GM23338 (cell line): ENCODE measurements at regions not wholly inside any gene's neighbourhood (a gene's known extent, or its start where the extent isn't known, plus 50 kb on each side); places are given as distances from the start of the nearest gene placed in this dataset.
A peak's percentile ranks its signal among the peaks of the same experiment; 100 is the strongest.

ENCODE experiments used
- ATAC-seq: fragments of 200-7000 bp; cut with Tn5 transposase; 3 replicates; pipeline ENCODE4 v1.9.1; 2020
- DNase-seq: peaks from one replicate; pipeline ENCODE4 v3.0.0-alpha.2; 2015; ENCODE audit warnings: low spot score
- H2AFZ ChIP-seq: fragments of 200-600 bp; sonication (generic); 2 replicates; pipeline ENCODE4 v1.8.0; 2016; ENCODE audit warnings: antibody characterized with exemption, mild to moderate bottlenecking, moderate library complexity
- H3F3A ChIP-seq: fragments of 200-600 bp; sonication (generic); replicated peaks from 2 replicates; pipeline ENCODE4 v1.8.0; 2017; ENCODE audit warnings: antibody characterized with exemption, mixed run types, low read depth
- H3K27ac ChIP-seq: fragments of 200-600 bp; sonication (generic); 2 replicates; pipeline ENCODE4 v1.6.1; 2016; ENCODE audit warnings: low read depth
- H3K27me3 ChIP-seq: fragments of 200-600 bp; sonication (generic); 2 replicates; pipeline ENCODE4 v1.8.0; 2016; ENCODE audit warnings: mild to moderate bottlenecking, mixed run types, moderate library complexity; ENCODE audit not compliant: insufficient read depth
- H3K36me3 ChIP-seq: fragments of 200-600 bp; sonication (generic); 2 replicates; pipeline ENCODE4 v1.8.0; 2016; ENCODE audit warnings: mild to moderate bottlenecking; ENCODE audit not compliant: insufficient read depth
- H3K4me1 ChIP-seq: fragments of 200-600 bp; sonication (generic); 2 replicates; pipeline ENCODE4 v1.8.0; 2016; ENCODE audit warnings: mild to moderate bottlenecking, moderate library complexity; ENCODE audit not compliant: insufficient read depth
- H3K4me2 ChIP-seq: fragments of 200-600 bp; sonication (generic); 2 replicates; pipeline ENCODE4 v1.7.1; 2017; ENCODE audit warnings: mixed run types
- H3K4me3 ChIP-seq: fragments of 200-600 bp; sonication (generic); 2 replicates; pipeline ENCODE4 v1.6.1; 2016; ENCODE audit warnings: mixed run types
- H3K79me2 ChIP-seq: fragments of 200-600 bp; sonication (generic); replicated peaks from 2 replicates; pipeline ENCODE4 v1.8.0; 2017; ENCODE audit warnings: mild to moderate bottlenecking; ENCODE audit not compliant: insufficient read depth
- H3K9me2 ChIP-seq: fragments of 200-600 bp; sonication (generic); 2 replicates; pipeline ENCODE4 v1.8.0; 2017; ENCODE audit not compliant: insufficient read depth
- H4K20me1 ChIP-seq: fragments of 200-600 bp; sonication (generic); replicated peaks from 2 replicates; pipeline ENCODE4 v1.8.0; 2017; ENCODE audit warnings: mild to moderate bottlenecking; ENCODE audit not compliant: insufficient read depth
- H3K27ac Mint-ChIP-seq: 2 replicates; pipeline ENCODE4 v1.8.0; 2020; ENCODE audit warnings: inconsistent platforms, mild to moderate bottlenecking, moderate library complexity, mixed read lengths
- H3K27me3 Mint-ChIP-seq: 3 replicates; pipeline ENCODE4 v1.8.0; 2022; ENCODE audit warnings: low read depth, mild to moderate bottlenecking, moderate library complexity, mixed read lengths, inconsistent platforms; ENCODE audit not compliant: insufficient read depth, poor library complexity
- H3K36me3 Mint-ChIP-seq: 3 replicates; pipeline ENCODE4 v1.8.0; 2021; ENCODE audit warnings: low read depth, mild to moderate bottlenecking, inconsistent platforms, moderate library complexity, mixed read lengths
- H3K4me1 Mint-ChIP-seq: 3 replicates; pipeline ENCODE4 v1.8.0; 2020; ENCODE audit warnings: mild to moderate bottlenecking, inconsistent platforms, mixed read lengths
- H3K4me3 Mint-ChIP-seq: 3 replicates; pipeline ENCODE4 v1.8.0; 2021; ENCODE audit warnings: moderate library complexity, mild to moderate bottlenecking, inconsistent platforms, mixed read lengths
- H3K9me3 Mint-ChIP-seq: 3 replicates; pipeline ENCODE4 v1.8.0; 2020; ENCODE audit warnings: moderate library complexity, mild to moderate bottlenecking, inconsistent platforms, mixed read lengths
- CREB1 ChIP-seq: fragments of 250-450 bp; sonication (Bioruptor Pico); IDR thresholded peaks from 2 replicates; pipeline ENCODE4 v1.5.0; 2020; ENCODE audit warnings: low read depth, mild to moderate bottlenecking, moderate library complexity
- CTCF ChIP-seq, 2 experiments: fragments of 200-600 bp in 1 of 2; sonication (generic) in 1 of 2; conservative IDR thresholded peaks; 2 replicates each; pipeline versions ENCODE4 v1.5.1 to v1.6.1; 2016 to 2017; ENCODE audit warnings: antibody characterized with exemption in 2 of 2, low read depth in 2 of 2, mild to moderate bottlenecking in 2 of 2, moderate library complexity in 1 of 2
- ETS1 ChIP-seq: IDR thresholded peaks from 2 replicates; pipeline ENCODE4 v1.6.1; 2016; ENCODE audit warnings: antibody characterized with exemption
- EZH2 ChIP-seq: fragments of 200-600 bp; sonication (generic); IDR thresholded peaks from one replicate; pipeline ENCODE4 v1.8.0; 2017; ENCODE audit warnings: antibody characterized with exemption, mild to moderate bottlenecking, low read depth; ENCODE audit not compliant: unreplicated experiment
- EZH2phosphoT487 ChIP-seq: fragments of 200-600 bp; sonication (generic); IDR thresholded peaks from one replicate; pipeline ENCODE4 v1.8.1; 2018; ENCODE audit warnings: antibody characterized with exemption; ENCODE audit not compliant: unreplicated experiment
- JUNB ChIP-seq: IDR thresholded peaks from one replicate; pipeline ENCODE4 v1.6.1; 2016; ENCODE audit warnings: antibody characterized with exemption; ENCODE audit not compliant: unreplicated experiment
- NANOG ChIP-seq: IDR thresholded peaks from 2 replicates; pipeline ENCODE4 v1.6.1; 2016; ENCODE audit warnings: antibody characterized with exemption, borderline replicate concordance
- POLR2AphosphoS5 ChIP-seq: IDR thresholded peaks from 2 replicates; pipeline ENCODE4 v1.6.1; 2016; ENCODE audit warnings: antibody characterized with exemption, low read depth
- REST ChIP-seq: IDR thresholded peaks from one replicate; pipeline ENCODE4 v1.6.1; 2018; ENCODE audit warnings: antibody characterized with exemption; ENCODE audit not compliant: unreplicated experiment
- STAT1 ChIP-seq: IDR thresholded peaks from one replicate; pipeline ENCODE4 v1.6.1; 2016; ENCODE audit warnings: antibody characterized with exemption; ENCODE audit not compliant: unreplicated experiment
- ZNF114 ChIP-seq: fragments of 250-450 bp; sonication (Bioruptor Pico); IDR thresholded peaks from 2 replicates; pipeline ENCODE4 v1.5.0; 2020; ENCODE audit warnings: mild to moderate bottlenecking, moderate library complexity
- ZNF331 ChIP-seq: fragments of 250-450 bp; sonication (Bioruptor Pico); IDR thresholded peaks from 2 replicates; pipeline ENCODE4 v1.5.0; 2020; ENCODE audit warnings: low read depth, mild to moderate bottlenecking, moderate library complexity
- ZNF462 ChIP-seq: fragments of 250-450 bp; sonication (Bioruptor Pico); IDR thresholded peaks from 2 replicates; pipeline ENCODE4 v1.5.0; 2020; ENCODE audit warnings: mild to moderate bottlenecking, moderate library complexity

GRCh38 chr10:83678850-83679249 lies 460.5 kb upstream of the GHITM start (continued):
- TF ChIP-seq CTCF (conservative IDR thresholded peaks at IDR 0.05; ENCODE audit: low read depth in 2 of 2), result no peak
- TF ChIP-seq JUNB, result no peak

GRCh38 chr10:83680470-83680891 lies 458.8 kb upstream of the GHITM start:
- H4K20me1 ChIP-seq, result no peaks in the 10 kb centered on the region
- H3K4me1 ChIP-seq, result no peaks in the 10 kb centered on the region
- H3K27me3 Mint-ChIP-seq, result no peaks in the 10 kb centered on the region
- no peak for DNase-seq
- H3K4me3 ChIP-seq, result no peak overlapping the region
- H3K4me3 Mint-ChIP-seq, result no peak overlapping the region
- H3K36me3 Mint-ChIP-seq, result no peaks in the 10 kb centered on the region
- no peak for TF ChIP-seq POLR2AphosphoS5
- TF ChIP-seq JUNB, result no peak
- no peak for TF ChIP-seq ETS1
- TF ChIP-seq ZNF331 (CRISPR knock-in tag), result no peak
- no peak for TF ChIP-seq ZNF462 (CRISPR knock-in tag)
- no peak for TF ChIP-seq ZNF114 (CRISPR knock-in tag)
- no peak for TF ChIP-seq CREB1
- no peak for TF ChIP-seq EZH2phosphoT487
- TF ChIP-seq STAT1, result no peak
- no peak for TF ChIP-seq NANOG
- no peak for TF ChIP-seq EZH2
- no peak for TF ChIP-seq REST
- no peaks in the 10 kb centered on the region for H3K79me2 ChIP-seq
- H3K9me3 Mint-ChIP-seq, result no peaks in the 10 kb centered on the region
- H3K4me2 ChIP-seq, result no peak overlapping the region
- H2AFZ ChIP-seq, result no peak overlapping the region
- no peaks in the 10 kb centered on the region for H3K27me3 ChIP-seq
- no peaks in the 10 kb centered on the region for H3K36me3 ChIP-seq
- H3K4me1 Mint-ChIP-seq, result peaks cover 7% of the 10 kb centered on the region
- ATAC-seq, result peak; percentile 42; the same call in 2 of the 3 replicates
- 0 out of 2 replicates have a peak, but pooled peaks cover 2% of the 10 kb centered on the region for H3K9me2 ChIP-seq
- H3F3A ChIP-seq, result no peaks in the 10 kb centered on the region
- no peak overlapping the region for H3K27ac Mint-ChIP-seq
- no peak overlapping the region for H3K27ac ChIP-seq
